Stimulated activated CD4-positive, alpha-beta T cell treated with anti-CD3 and anti-CD28 coated beads, Interleukin-1b, Interleukin-23, amount 100 ng/mL, for 1 hour (primary cell): ENCODE measurements at regions not wholly inside any gene's neighbourhood (a gene's known extent, or its start where the extent isn't known, plus 50 kb on each side); places are given as distances from the start of the nearest gene placed in this dataset.
"Not testable (repeated sequence)": the region's sequence is repeated elsewhere in the genome, so short reads cannot be mapped to it uniquely, and the experiment has no call there.

ENCODE experiments used
- DNase-seq, 2 donors: peaks; one replicate each; pipeline ENCODE4 v3.0.0-alpha.2; 2020; ENCODE audit warnings: low read depth in 2 of 2

DNA sequence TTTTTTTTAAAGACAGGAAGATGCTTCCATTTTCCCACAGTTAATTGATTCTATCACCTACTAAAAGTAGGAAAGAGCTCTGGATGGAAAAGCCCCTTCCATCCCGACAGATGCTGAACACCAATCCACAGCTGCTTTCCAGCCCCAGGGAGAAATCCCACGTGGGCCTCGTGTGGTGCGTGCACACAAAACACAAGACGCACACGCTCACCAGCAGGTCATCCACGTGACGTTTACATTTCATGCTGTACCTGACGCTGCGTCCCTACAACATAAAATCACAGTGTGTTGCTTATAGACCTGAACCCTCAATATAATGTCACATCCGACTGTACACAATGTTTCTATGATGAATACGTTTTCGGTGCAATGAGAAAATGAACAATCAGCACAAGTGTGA lies 50.2 kb upstream of the DACT2 start:
- DNase-seq = no peak

DNA sequence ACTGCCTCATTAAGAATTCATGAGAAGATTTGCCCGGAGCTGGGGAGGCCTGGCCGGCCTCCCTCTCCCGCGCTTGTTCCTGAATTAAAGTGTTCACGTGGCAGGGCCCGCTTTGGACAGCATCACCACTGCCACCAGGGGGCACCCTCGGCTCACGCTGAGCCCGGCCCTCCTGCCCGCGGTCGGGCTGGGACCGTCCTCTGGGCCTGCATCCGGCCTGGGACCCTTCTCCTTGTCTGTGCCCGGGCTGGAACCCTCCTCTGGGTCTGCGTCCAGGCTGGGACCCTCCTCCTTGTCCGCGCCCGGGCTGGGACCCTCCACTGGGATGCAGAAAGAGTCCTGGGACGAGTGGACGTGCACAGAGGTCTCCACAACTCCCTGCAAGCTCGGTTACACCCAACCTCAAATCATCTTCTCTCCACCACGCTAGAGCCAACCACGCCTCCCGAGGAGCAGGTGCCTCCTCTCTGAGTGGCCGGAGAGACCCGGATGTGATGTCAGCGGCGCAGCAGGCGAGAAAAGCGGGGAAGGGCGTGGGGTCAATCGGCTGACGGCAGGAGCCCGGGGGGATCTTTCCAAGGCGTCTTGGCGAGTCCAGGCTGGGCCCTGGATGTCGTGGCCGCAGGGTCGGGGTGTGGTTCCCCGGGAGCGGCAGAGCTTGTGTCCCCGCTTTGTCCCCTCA lies 50.9 kb upstream of the DACT2 start:
- peak in 1 of 2 donors; percentile 37 for DNase-seq

DNA sequence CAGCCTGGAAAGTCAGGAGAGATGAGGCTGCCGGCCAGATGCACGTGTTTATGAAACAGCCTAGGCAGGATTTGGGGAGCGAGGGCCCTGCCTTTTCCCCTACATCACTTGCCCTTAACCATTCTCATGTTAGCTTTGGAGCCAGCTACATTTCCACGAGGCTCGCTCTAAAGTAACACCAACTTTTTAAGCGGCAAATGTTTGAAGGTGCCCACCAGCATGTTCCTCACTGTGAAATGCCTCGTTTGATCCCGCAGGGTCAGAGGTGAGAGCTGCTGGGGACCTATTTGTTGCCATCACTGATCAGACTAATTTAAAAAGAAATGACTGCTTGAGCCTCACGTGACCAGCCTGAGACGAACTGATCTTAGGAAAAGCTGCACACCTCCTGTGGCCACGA lies 51.6 kb upstream of the DACT2 start:
- DNase-seq = no peak

DNA sequence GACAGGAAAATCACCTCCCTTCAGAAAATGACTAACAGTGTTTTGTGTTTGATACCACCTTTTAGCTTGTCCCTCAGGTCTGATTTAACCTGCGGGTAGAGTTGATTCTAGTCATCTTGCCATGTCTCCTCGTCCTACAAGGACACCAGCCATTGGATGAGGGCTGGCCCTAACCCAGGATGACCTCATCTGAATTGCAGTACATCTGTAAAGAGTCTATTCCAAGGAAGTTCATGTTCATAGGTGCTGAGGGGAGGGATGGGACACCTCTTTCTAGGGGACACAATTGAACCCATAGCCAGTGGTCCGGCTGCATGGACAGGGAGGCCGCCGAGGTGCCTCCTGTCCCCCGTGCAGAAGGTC lies 52.0 kb upstream of the DACT2 start:
- DNase-seq = no peak

DNA sequence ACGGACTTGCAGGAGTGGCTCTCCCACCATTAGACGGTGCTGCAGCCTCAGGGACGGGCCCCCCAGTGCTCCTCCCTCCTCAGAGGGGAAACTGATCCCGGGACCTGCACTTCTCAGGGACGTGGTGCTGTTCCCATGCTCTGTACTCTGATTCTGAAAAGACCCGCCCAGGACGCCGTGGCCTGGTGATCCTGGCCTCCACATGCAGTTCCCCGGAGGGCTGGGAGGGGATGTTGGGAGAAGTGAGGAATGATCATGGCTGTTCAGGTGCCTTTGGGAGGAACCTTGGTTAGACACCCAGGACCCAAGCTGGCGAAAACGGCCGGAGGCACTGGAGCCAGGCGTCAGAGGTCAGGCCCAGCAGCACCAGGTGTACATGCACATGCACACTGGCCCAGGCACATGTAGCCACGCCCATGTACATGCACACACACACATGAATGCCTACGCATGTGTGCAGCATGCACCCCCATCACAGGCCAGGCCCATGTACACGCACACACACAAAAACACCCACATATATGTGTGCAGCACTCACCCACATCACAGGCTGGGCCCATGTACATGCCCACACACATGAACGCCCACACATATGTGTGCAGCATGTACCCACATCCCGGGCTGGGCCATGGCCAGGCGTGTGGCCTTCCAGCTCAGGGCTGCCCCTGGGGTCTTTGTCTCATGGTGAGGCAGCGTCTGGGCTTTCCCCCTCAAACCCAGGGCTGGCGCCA lies 52.6 kb upstream of the DACT2 start:
- DNase-seq = no peak

DNA sequence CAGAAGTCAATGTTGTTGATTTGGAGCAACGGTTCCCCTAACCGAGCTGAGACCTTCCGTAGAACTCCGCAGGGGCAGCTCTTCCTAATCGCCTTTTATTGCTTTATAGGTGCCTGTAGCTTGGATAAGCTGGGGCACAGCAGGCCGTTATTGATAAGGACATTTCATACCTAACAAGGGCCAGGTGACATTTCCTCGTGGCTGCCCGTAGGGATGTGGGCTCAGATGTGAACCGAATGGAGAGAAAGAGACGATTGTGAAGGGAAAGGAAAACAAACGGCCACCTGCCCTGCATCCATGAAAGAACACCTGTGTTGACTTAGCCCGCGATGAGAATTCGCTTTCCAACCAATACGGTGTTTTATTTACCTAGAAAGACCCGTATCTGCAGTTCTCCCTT lies 53.3 kb upstream of the DACT2 start:
- no peak for DNase-seq

DNA sequence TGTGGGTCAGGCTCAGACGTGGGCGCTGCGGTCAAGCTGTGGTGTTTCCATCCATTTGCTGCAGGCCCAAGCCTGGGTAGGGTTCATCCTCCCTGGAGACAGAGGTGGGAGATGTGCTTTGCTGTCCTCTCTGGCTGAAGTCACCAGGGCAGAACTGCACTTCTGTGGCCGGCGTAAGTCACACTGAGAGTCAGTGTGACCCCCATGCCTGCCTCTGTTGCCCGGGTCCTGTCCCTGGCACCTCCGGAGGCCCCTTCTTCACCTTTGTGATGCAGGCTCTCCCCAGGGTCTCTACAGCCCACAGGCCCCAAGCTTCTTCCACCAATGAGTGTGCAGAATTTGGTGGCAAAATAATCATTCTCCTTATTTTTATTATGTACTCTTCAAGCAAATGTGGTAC lies 53.8 kb upstream of the DACT2 start:
- DNase-seq = no peak

DNA sequence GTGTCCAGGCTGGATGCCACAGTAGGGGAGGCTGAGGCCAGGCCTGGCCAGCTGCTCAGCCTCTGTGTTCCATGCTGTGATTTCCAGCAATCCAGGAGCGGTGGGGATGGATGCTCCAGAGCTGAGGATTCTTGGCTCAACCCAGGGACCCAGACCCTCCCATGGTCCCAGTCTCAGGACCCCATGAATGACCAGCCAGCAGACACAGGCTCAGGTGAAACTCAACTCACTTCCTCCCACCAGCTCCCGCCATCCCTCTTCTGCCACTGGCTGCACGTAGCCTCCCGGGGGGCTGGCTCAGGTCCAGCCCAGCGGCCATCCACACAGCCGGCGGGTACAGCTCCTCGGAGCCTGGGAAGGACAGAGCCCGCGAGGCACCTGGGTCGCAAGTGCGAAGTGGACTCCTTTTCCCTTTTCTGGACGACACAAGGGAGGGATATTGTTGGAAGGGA lies 54.5 kb upstream of the DACT2 start:
- DNase-seq = no peak

DNA sequence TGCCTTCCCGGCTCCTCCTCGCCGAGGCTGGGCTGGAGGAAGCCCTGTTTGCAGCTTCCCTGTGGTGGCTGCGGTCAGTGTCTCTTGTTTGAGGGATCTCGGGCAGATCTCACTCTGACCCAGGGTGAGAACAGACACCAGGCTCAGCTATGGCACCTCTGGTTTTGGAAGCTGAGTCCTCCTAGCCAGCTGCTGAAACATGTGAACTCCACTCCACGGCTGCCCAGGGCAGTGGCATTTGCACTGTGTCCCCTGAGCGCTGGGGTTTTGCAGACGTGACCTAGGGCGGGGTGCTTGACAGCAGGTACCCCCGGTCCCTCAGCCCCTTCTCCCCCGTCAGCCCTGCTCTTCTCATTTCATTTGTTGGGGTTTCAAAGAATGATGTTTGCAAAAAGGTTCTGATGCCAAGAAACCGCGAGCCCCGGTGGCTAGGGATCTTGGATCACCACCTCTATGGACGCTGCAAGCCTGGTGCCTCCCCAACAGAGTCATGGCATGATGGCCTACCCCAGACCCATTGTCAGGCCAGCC lies 55.0 kb upstream of the DACT2 start:
- DNase-seq = no peak

DNA sequence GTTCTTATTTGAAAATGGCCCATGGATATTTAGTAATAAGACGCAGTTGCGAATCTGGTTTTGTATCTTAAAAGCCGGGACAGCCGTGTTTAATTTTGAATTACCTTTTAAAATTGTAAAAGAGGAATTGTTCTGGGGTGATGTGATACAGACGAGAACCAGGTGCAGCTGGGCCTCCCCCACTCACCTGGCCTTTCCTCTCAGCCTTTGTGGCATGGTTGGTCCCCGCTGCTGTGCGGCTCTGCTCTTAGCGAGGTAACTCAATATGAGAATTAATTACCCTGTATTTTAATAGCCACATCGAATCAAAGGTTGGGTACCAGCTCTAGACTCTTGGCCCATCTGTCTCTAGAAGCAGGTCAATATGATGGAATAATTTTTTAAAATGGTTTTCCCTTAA lies 56.5 kb upstream of the DACT2 start:
- DNase-seq = no peak

DNA sequence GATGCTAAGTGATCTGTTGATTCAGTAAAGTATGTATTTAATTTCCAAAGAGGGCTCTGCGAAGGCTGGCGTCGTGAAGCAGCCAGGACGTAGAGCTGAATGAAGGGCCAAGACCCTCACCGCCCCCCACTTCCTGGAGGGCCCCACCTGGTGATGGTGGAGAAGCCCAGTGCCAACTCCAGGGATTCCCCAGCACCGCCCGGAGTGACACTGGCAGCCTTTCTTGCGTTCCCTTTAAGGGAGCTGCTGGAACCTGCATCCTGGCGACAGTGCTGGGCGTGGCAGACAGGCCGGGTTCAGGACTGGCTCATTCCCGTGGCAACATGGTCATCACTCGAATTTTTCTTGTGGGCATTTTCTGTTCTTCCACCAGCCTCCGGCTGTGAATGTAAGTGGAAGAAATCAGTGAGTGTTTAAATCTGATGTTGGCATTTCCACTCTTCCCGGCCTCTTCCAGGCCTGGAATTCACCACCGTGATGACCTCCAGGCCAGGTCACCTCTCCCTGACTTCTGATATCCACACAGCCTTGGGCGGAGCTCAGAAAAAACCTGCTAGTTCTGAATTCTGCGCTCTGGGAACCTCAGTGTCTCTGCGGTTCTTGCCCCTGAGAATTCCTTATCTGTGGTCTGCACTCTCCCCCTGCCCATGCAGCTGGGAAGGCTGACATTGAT lies 57.4 kb upstream of the DACT2 start:
- no peak for DNase-seq

DNA sequence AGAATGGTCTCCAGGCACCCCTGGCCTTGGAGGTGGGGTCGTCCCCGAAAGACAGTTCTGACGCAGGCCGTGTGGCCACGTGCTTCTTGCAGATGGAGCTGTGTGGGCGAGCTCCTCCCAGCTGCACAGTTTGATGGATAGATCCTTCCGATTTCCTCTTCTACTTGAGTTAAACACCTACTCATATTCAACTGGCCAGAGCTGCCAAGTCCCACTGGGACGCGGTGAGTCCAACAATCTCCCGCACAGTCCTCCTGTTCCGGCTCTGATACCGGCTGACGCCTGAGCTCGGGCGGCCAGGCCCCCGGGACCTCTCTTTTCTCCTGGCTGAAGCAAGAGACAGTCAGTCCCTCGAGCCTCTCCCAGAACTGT lies 57.9 kb upstream of the DACT2 start:
- DNase-seq = no peak

DNA sequence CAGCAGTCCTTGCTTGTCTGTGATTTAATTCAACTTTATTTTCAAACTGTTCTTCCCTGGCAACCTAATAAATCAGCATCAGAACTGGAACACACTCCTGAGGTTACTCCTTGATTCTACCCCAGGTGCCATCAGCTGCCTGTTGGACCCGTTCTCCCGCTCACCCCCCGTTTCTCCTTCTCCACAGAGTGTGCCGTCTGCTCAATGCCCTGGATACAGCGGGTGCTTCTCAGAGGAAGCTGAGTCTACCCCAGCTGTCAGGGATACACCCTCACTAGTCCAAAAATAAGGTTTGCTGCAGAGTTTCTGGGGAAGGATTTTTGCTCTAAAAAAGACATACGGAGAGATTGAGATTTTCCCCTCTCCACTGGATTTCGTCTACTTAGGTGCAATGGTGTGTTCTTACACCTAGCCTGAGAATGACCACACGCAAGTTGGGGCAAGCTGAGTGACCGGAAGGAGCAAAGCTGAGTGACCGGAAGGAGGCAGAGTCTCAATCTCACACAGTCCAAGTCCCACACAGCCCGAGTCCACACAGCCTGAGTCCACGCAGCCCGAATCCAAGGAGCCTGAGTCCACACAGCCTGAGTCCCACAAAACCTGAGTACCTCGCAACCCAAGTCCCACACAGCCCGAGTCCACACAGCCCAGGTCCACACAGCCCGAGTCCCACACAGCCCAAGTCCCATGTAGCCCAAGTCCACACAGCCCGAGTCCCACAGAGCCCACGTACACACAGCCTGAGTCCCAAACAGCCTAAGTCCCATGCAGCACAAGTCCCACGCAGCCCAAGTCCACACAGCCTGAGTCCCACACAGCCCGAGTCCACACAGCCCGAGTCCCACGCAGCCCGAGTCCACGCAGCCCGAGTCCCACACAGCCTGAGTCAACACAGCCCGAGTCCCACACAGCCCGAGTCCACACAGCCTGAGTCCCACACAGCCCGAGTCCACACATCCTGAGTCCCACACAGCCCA lies 58.6 kb upstream of the DACT2 start:
- DNase-seq = no peak

DNA sequence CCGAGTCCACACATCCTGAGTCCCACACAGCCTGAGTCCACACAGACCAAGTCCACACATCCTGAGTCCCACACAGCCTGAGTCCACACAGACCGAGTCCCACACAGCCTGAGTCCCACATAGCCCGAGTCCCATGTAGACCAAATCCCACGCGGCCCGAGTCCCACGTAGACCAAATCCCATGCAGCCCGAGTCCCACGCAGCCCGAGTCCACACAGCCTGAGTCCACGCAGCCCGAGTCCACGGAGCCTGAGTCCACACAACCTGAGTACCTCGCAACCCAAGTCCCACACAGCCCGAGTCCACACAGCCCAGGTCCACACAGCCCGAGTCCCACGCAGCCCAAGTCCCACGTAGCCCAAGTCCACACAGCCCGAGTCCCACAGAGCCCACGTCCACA lies 60.0 kb upstream of the DACT2 start:
- not testable (repeated sequence) for DNase-seq

DNA sequence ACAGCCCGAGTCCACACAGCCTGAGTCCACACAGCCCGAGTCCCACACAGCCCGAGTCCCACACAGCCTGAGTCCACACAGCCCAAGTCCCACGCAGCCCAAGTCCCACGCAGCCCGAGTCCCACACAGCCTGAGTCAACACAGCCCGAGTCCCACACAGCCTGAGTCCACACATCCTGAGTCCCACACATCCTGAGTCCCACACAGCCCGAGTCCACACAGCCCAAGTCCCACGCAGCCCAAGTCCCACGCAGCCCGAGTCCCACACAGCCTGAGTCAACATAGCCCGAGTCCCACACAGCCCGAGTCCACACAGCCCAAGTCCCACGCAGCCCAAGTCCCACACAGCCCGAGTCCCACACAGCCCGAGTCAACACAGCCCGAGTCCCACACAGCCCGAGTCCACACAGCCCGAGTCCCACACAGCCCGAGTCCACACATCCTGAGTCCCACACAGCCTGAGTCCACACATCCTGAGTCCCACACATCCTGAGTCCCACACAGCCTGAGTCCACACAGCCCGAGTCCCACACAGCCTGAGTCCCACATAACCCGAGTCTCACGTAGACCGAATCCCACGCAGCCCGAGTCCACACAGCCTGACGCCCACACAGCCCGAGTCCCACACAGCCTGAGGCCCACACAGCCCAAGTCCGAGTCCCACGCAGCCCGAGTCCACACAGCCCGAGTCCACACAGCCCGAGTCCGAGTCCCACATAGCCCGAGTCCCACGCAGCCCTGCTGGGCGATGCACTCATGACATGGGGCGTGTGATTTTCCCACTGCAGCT lies 60.6 kb upstream of the SMOC2 start:
- DNase-seq = not testable (repeated sequence)

DNA sequence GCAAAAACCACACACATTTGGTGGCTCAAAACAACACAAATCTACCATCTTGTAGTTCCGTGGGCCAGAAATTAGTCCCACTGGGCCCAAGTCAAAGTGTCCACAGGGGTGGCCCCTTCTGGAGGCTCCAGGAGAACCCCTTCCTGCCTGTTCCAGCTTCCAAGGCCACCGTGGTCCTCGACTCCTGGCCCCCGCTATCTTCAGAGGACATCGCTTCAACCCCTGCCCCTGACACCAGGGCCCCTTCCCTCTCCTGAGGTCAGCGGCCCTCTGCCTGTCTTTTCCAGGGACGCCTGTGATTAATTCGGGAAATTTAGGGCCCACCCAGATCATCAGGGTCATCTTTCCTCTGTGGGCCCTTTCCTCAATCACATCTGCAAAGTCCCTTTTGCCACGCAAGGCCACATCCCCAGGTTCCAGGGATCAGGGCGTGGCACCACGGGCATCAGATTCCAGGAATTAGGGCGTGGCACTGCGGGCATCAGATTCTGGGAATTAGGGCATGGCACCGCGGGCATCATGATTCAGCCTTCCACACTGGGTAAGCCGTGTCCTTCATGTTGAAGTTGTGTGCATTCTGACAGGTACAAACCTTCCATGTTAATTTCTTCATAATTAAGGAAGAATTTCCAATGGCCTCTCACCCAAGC lies 59.9 kb upstream of the SMOC2 start:
- no peak for DNase-seq

DNA sequence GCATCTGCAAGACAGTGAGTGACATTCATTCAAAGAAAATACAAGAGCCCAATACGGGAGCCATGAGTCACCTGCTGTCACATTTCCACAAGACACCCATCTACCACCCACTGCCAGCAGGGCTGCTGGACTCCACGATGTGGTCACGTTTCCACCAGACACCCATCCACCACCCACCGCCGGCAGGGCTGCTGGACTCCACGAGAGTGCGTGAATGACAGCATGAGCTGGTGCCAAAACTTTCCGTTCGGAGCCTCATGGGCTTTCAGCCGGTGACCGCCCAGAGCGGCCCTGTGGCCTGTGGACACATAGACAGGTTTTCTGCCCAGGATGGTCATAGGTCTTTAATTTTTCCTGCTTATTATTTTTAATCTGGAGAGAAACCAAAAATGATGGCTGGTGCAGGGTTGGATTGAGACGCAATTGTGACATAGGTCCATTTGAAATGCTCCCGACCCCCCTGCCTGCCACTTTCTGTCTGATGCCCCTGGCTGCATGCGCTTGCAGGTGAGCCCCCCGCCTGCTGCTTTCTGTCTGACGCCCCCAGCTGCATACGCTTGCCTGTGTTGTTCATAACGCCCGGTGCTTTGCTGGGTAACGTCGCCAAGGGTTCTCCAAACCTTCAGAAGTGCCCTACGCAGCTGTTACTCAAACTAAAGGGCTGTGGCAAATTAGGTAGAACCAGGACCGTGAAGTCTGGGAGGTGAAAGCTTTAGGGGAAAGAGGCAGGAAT lies 59.1 kb upstream of the SMOC2 start:
- DNase-seq = no peak

DNA sequence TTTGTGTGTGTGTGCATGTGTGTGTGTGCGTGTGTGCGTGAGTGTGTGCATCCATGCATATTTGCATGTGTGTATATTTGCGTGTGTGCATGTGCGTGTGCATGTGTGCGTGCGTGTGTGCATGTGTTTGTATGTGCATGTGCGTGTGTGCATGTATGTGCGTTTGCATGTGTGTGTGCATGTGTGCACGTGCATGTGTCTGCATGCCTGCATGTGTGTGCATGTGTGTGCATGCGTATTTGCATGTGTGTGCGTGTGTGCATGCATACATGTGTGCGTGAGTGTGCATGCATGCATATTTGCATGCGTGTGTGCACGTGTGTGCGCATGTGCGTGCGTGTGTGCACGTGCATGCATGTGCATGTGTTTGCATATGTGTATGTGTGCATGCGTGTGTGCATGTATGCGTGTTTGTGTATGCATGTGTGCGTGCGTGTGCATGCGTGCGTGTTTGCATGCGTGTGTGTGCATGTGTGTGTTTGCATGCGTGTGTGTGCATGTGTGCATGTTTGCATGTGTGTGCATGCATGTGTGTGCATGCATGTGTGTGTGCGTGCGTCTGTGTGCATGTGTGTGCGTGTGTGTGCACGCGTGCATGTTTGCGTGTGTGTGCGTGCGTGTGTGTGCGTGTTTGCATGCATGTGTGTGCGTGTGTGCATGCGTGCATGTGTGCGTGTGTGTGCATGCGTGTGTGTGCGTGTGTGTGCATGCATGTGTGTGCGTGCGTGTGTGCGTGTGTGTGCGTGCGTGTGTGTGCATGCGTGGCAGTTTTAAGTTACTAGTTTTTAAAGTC lies 57.7 kb upstream of the SMOC2 start:
- no peak for DNase-seq
